Loucy (cell line): ENCODE measurements at regions not wholly inside any gene's neighbourhood (a gene's known extent, or its start where the extent isn't known, plus 50 kb on each side); places are given as distances from the start of the nearest gene placed in this dataset.

Experiments
- EZH2phosphoT487 ChIP-seq: fragments of 200-600 bp; IDR thresholded peaks from 2 replicates; pipeline ENCODE4 v1.6.1; 2018; ENCODE audit warnings: antibody characterized with exemption, mild to moderate bottlenecking, moderate library complexity, borderline replicate concordance
- TF ChIP-seq, protein P1 (sequence below): fragments of 200-600 bp; sonication (generic); conservative IDR thresholded peaks from 2 replicates; pipeline ENCODE4 v1.5.1; 2014; ENCODE audit warnings: mild to moderate bottlenecking, antibody characterized with exemption, low read length

DNA sequence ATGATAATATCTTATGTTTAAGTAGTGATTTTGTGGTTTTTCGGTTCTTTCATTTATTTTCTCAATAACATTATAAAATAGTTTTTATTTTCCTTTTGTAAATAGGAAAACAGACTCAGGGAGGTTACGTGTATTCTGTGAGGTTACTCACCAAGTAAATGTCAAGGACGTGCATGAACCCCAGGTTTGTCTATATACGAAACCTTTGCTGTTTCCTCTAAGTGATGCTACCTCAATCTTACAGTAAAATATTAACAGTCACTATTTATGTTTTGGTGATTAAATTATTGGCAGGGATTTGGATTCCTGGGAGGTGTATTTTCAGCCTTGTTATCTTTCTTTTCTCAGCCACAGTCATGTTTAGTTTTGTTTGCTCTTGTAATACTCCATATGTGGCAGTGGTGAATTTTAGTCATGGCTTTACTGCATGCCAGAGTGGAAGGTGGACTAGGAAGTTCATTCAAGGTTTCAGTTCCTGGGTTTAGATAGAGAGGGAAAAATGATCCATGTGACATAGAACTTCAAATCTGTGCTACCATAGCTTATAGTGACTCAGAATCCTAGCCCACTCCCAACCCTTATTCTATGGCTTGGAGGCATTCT is 139.9 kb downstream of the ARL4A start:
- TF ChIP-seq, protein P1, sequence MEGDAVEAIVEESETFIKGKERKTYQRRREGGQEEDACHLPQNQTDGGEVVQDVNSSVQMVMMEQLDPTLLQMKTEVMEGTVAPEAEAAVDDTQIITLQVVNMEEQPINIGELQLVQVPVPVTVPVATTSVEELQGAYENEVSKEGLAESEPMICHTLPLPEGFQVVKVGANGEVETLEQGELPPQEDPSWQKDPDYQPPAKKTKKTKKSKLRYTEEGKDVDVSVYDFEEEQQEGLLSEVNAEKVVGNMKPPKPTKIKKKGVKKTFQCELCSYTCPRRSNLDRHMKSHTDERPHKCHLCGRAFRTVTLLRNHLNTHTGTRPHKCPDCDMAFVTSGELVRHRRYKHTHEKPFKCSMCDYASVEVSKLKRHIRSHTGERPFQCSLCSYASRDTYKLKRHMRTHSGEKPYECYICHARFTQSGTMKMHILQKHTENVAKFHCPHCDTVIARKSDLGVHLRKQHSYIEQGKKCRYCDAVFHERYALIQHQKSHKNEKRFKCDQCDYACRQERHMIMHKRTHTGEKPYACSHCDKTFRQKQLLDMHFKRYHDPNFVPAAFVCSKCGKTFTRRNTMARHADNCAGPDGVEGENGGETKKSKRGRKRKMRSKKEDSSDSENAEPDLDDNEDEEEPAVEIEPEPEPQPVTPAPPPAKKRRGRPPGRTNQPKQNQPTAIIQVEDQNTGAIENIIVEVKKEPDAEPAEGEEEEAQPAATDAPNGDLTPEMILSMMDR = no peak
- no peak for TF ChIP-seq EZH2phosphoT487
